H1 (cell line): ENCODE measurements at regions not wholly inside any gene's neighbourhood (a gene's known extent, or its start where the extent isn't known, plus 50 kb on each side); places are given as distances from the start of the nearest gene placed in this dataset.

ENCODE experiments used
- CTCF ChIA-PET: fragments of 300-600 bp; sonication (Branson Sonifier 250); formaldehyde crosslinking; loops from one replicate; lab custom pipeline; 2021; ENCODE audit not compliant: partially characterized antibody; lab: Charles Lee
- POLR2A ChIA-PET: fragments of 300-600 bp; sonication (Branson Sonifier 250); formaldehyde crosslinking; loops from one replicate; lab custom pipeline; 2021; ENCODE audit warnings: inconsistent platforms; ENCODE audit not compliant: partially characterized antibody; lab: Charles Lee
- DNase-seq, 2 experiments: peaks; one replicate each; pipeline versions ENCODE4 v3.0.0 to v3.0.0-alpha.2; 2010 to 2022; ENCODE audit warnings: low spot score in 2 of 2, low read depth in 1 of 2, mixed read lengths in 1 of 2
- FAIRE-seq: peaks from 2 replicates; lab custom pipeline; 2011; peaks lifted over from hg19 to GRCh38; lab: Jason Lieb, UNC
- H2AFZ ChIP-seq: 2 replicates; pipeline ENCODE4 v1.8.1; 2012; ENCODE audit warnings: low read length, inconsistent platforms
- H2AK5ac ChIP-seq: 2 replicates; pipeline ENCODE4 v1.6.1; 2013; ENCODE audit warnings: low read depth, low read length
- H2BK120ac ChIP-seq: replicated peaks from 2 replicates; pipeline ENCODE3; 2013; ENCODE audit warnings: low read depth, low read length, inconsistent platforms
- H2BK12ac ChIP-seq: 2 replicates; pipeline ENCODE4 v1.6.1; 2013; ENCODE audit warnings: low read depth, low read length
- H2BK15ac ChIP-seq: 2 replicates; pipeline ENCODE4 v1.6.1; 2013; ENCODE audit warnings: low read length
- H2BK20ac ChIP-seq: 2 replicates; pipeline ENCODE4 v1.6.1; 2013; ENCODE audit warnings: low read length
- H2BK5ac ChIP-seq: 2 replicates; pipeline ENCODE4 v1.6.1; 2013; ENCODE audit warnings: low read depth, low read length
- H3K14ac ChIP-seq: 2 replicates; pipeline ENCODE4 v1.6.1; 2013; ENCODE audit warnings: inconsistent platforms; ENCODE audit not compliant: insufficient read length
- H3K18ac ChIP-seq: 2 replicates; pipeline ENCODE4 v1.6.1; 2013; ENCODE audit warnings: low read length; ENCODE audit errors: extremely low read depth
- H3K23ac ChIP-seq: 2 replicates; pipeline ENCODE4 v1.6.1; 2013; ENCODE audit warnings: inconsistent platforms; ENCODE audit not compliant: insufficient read length
- H3K23me2 ChIP-seq: 2 replicates; pipeline ENCODE4 v1.6.1; 2013; ENCODE audit warnings: low read depth, low read length
- H3K27ac ChIP-seq: 2 replicates; pipeline ENCODE4 v1.6.1; 2011; ENCODE audit warnings: low read depth, low read length, inconsistent platforms
- H3K27me3 ChIP-seq, 4 experiments: replicated peaks in 1 of 4; 1 replicate in 1 of 4; 2 replicates in 3 of 4; pipeline versions ENCODE4 v1.6.1 to v1.8.1; 2011 to 2013; ENCODE audit warnings: low read length in 3 of 4, mild to moderate bottlenecking in 3 of 4, inconsistent platforms in 2 of 4, mixed read lengths in 2 of 4, moderate library complexity in 1 of 4; ENCODE audit not compliant: control insufficient read depth in 3 of 4, insufficient read depth in 3 of 4; ENCODE audit errors: extremely low read depth in 1 of 4
- H3K36me3 ChIP-seq, 4 experiments: 2 replicates each; pipeline versions ENCODE4 v1.6.1 to v1.8.1; 2011 to 2013; ENCODE audit warnings: mild to moderate bottlenecking in 4 of 4, low read length in 3 of 4, moderate library complexity in 2 of 4, control low read depth in 1 of 4, inconsistent platforms in 1 of 4; ENCODE audit not compliant: insufficient read depth in 4 of 4, control insufficient read depth in 2 of 4
- H3K4ac ChIP-seq: replicated peaks from 2 replicates; pipeline ENCODE3; 2013; ENCODE audit warnings: low read length, low read depth, mixed read lengths, inconsistent platforms; ENCODE audit not compliant: insufficient read length
- H3K4me1 ChIP-seq, 4 experiments: replicated peaks in 1 of 4; 1 replicate in 1 of 4; 2 replicates in 3 of 4; pipeline versions ENCODE4 v1.6.1 to v1.8.1; 2011 to 2013; ENCODE audit warnings: low read length in 3 of 4, inconsistent platforms in 2 of 4, mixed read lengths in 1 of 4; ENCODE audit not compliant: insufficient read depth in 4 of 4, control insufficient read depth in 3 of 4
- H3K4me2 ChIP-seq, 2 experiments: 2 replicates each; pipeline versions ENCODE4 v1.6.1 to v1.8.1; 2011 to 2013; ENCODE audit warnings: low read depth in 2 of 2, low read length in 2 of 2, control low read depth in 1 of 2, inconsistent platforms in 1 of 2, mild to moderate bottlenecking in 1 of 2; ENCODE audit not compliant: insufficient read depth in 1 of 2
- H3K4me3 ChIP-seq, 4 experiments: fragments of 200-600, 300-600 bp in 1 of 4; sonication (generic), shearing (Covaris generic), sonication (Bioruptor Twin) in 1 of 4; 2 replicates each; pipeline versions ENCODE4 v1.5.1 to v1.8.1; 2011 to 2016; ENCODE audit warnings: low read length in 4 of 4, low read depth in 3 of 4, control low read depth in 2 of 4, inconsistent platforms in 2 of 4, mild to moderate bottlenecking in 2 of 4, mixed read lengths in 1 of 4, moderate library complexity in 1 of 4; ENCODE audit not compliant: insufficient read depth in 2 of 4; ENCODE audit errors: extremely low read depth in 1 of 4
- H3K56ac ChIP-seq: replicated peaks from 2 replicates; pipeline ENCODE3; 2013; ENCODE audit warnings: low read depth, mild to moderate bottlenecking, mixed read lengths, low read length, inconsistent platforms; ENCODE audit not compliant: insufficient read length
- H3K79me1 ChIP-seq: 2 replicates; pipeline ENCODE4 v1.6.1; 2013; ENCODE audit warnings: low read depth, low read length, control low read depth
- H3K79me2 ChIP-seq, 2 experiments: 2 replicates each; pipeline versions ENCODE4 v1.6.1 to v1.8.1; 2012 to 2013; ENCODE audit warnings: low read length in 2 of 2, mild to moderate bottlenecking in 2 of 2, inconsistent platforms in 1 of 2; ENCODE audit not compliant: insufficient read depth in 2 of 2, control insufficient read depth in 1 of 2
- H3K9ac ChIP-seq, 4 experiments: replicated peaks in 1 of 4; 1 replicate in 1 of 4; 2 replicates in 3 of 4; pipeline versions ENCODE4 v1.6.1 to v1.8.1; 2011 to 2013; ENCODE audit warnings: low read depth in 3 of 4, low read length in 3 of 4, control low read depth in 2 of 4, mild to moderate bottlenecking in 2 of 4, moderate library complexity in 2 of 4, inconsistent platforms in 1 of 4; ENCODE audit errors: extremely low read depth in 1 of 4
- H3K9me3 ChIP-seq, 2 experiments: 2 replicates each; pipeline versions ENCODE4 v1.6.1 to v1.8.1; 2012 to 2013; ENCODE audit warnings: mild to moderate bottlenecking in 2 of 2, moderate library complexity in 2 of 2, control low read depth in 1 of 2, inconsistent platforms in 1 of 2, low read depth in 1 of 2, low read length in 1 of 2, mixed read lengths in 1 of 2; ENCODE audit not compliant: insufficient read depth in 2 of 2
- H4K20me1 ChIP-seq, 2 experiments: replicated peaks in 1 of 2; 2 replicates each; pipeline versions ENCODE3 to v1.8.1; 2011 to 2013; ENCODE audit warnings: inconsistent platforms in 2 of 2, low read length in 2 of 2, mild to moderate bottlenecking in 1 of 2; ENCODE audit not compliant: insufficient read depth in 2 of 2, control insufficient read depth in 1 of 2
- H4K5ac ChIP-seq: 2 replicates; pipeline ENCODE4 v1.6.1; 2013; ENCODE audit warnings: low read length, low read depth, mixed read lengths, inconsistent platforms; ENCODE audit not compliant: insufficient read length
- H4K8ac ChIP-seq: 2 replicates; pipeline ENCODE4 v1.8.0; 2013; ENCODE audit warnings: mild to moderate bottlenecking, moderate library complexity, low read length, inconsistent platforms; ENCODE audit not compliant: insufficient read depth; ENCODE audit errors: extremely low read depth
- H4K91ac ChIP-seq: replicated peaks from 2 replicates; pipeline ENCODE3; 2013; ENCODE audit warnings: low read length, mixed read lengths, inconsistent platforms; ENCODE audit not compliant: insufficient read length
- BACH1 ChIP-seq: IDR thresholded peaks from 2 replicates; pipeline ENCODE4 v1.6.1; 2012; ENCODE audit warnings: low read length, improper control_type of control experiment
- CEBPB ChIP-seq: IDR thresholded peaks from 2 replicates; pipeline ENCODE4 v1.6.1; 2012; ENCODE audit warnings: low read depth, low read length
- EP300 ChIP-seq, 2 experiments: IDR thresholded peaks; 1 replicate in 1 of 2; 2 replicates in 1 of 2; pipeline ENCODE4 v1.6.1; 2011 to 2012; ENCODE audit warnings: low read depth in 2 of 2, low read length in 2 of 2, mild to moderate bottlenecking in 2 of 2, borderline replicate concordance in 1 of 2, inconsistent platforms in 1 of 2, moderate library complexity in 1 of 2
- HDAC2 ChIP-seq, 2 experiments: fragments of 300-600 bp in 1 of 2; sonication (generic) in 1 of 2; IDR thresholded peaks; 2 replicates each; pipeline ENCODE4 v1.6.1; 2011 to 2012; ENCODE audit warnings: low read depth in 2 of 2, low read length in 2 of 2, mild to moderate bottlenecking in 2 of 2, moderate library complexity in 2 of 2, borderline replicate concordance in 1 of 2, inconsistent platforms in 1 of 2
- POU5F1 ChIP-seq: IDR thresholded peaks from 2 replicates; pipeline ENCODE4 v1.6.1; 2011; ENCODE audit warnings: low read depth, mild to moderate bottlenecking, low read length, moderate library complexity
- SIN3A ChIP-seq, 2 experiments: IDR thresholded peaks in 1 of 2; conservative IDR thresholded peaks in 1 of 2; 2 replicates each; pipeline ENCODE4 v1.6.1; 2011 to 2012; ENCODE audit warnings: low read length in 2 of 2, improper control_type of control experiment in 1 of 2, low read depth in 1 of 2, mild to moderate bottlenecking in 1 of 2
- TBP ChIP-seq: IDR thresholded peaks from 2 replicates; pipeline ENCODE4 v1.6.1; 2011; ENCODE audit warnings: low read depth, low read length, improper control_type of control experiment
- WGBS, 2 experiments: shearing (Covaris generic) in 1 of 2; methylation state at CpG; one replicate each; pipeline versions ENCODE4 v1.1.6 to v1.1.7; 2013 to 2015; ENCODE audit warnings: low lambda C conversion rate in 2 of 2, mixed read lengths in 2 of 2, inconsistent platforms in 1 of 2, low coverage in 1 of 2, missing lambda C conversion rate in 1 of 2; ENCODE audit not compliant: insufficient replicate concordance in 2 of 2, insufficient coverage in 1 of 2, insufficient read length in 1 of 2; ENCODE audit errors: extremely low coverage in 1 of 2, missing lambda C conversion rate in 1 of 2; 5-methylcytosine and 5-hydroxymethylcytosine counted together

DNA sequence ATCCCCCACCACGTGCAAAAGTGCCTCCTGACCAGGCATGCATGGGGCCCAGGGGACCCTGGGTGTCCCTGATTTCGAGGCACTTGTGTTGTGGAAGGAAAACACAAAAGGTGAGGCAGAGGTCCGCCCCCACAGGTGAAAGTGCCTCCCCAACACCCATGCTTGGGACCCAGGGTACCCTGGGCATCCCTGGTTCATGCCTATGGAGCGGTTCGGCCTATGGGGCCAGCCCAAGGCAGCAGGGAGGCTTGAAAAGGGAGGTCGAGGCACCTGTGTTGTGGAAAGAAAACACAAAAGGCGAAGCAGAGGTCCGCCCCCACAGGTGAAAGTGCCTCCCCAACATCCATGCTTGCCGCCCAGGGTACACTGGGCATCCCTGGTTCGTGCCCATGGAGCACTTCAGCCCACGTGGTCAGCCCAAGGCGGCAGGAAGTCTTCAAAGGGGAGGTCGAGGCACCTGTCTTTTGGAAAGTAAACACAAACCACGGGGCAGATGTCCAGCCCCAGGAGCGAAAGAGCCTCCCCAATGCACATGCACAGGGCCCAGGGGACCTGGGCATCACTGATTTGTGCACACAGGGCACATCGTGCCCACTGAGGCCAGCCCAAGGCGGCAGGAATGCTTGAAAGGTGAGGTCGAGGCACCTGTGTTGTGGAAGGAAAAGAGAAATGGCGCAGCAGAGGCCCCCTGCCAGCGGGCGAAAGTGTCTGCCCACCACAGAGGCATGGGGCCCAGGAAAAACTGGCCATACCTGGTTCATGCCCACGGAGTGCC is 375.5 kb downstream of the ALG10 start:
- Histone ChIP-seq H3K79me2 (no peaks in the 10 kb centered on the region), H3K23me2 (no peaks in the 10 kb centered on the region), H3K18ac (no peak overlapping the region), H3K4me1 (no peaks in the 10 kb centered on the region), H2BK12ac (no peak overlapping the region), H3K27ac (no peak overlapping the region), H2BK5ac (no peak overlapping the region), H3K36me3 (no peaks in the 10 kb centered on the region), H3K27me3 (no peaks in the 10 kb centered on the region), H2AFZ (no peak overlapping the region), H3K9me3 (peaks cover 88 to 100% of the 10 kb centered on the region in 2 experiments), H3K56ac (no peak overlapping the region), H3K14ac (no peak overlapping the region), H3K4me3 (no peak overlapping the region), H3K4me2 (no peak overlapping the region), H4K5ac (no peak overlapping the region), H2BK120ac (no peak overlapping the region), H4K91ac (no peak overlapping the region), H2AK5ac (no peak overlapping the region), H3K9ac (no peak overlapping the region), H2BK20ac (no peak overlapping the region), H4K20me1 (no peaks in the 10 kb centered on the region), H2BK15ac (no peak overlapping the region), H3K4ac (no peak overlapping the region), H4K8ac (no peak overlapping the region), H3K23ac (no peak overlapping the region), H3K79me1 (no peaks in the 10 kb centered on the region)
- DNase-seq: peak in 1 of 2 experiments; percentile 1
- POLR2A ChIA-PET: no interaction called here
- FAIRE-seq: no peak
- 81% methylated on average over 12 of the region's 22 CpGs; no CpG with 5 or more reads in 1 of the 2 experiments for WGBS, 2 experiments
- CTCF ChIA-PET: no interaction called here
- no peak for TF ChIP-seq BACH1
- TF ChIP-seq TBP: no peak
- TF ChIP-seq SIN3A (conservative IDR thresholded peaks at IDR 0.05 in 1 of 2, IDR thresholded peaks at IDR 0.05 in 1 of 2; ENCODE audit: low read depth in 1 of 2, low read length in 2 of 2): no peak
- no peak for TF ChIP-seq HDAC2 (IDR thresholded peaks at IDR 0.05; ENCODE audit: borderline replicate concordance in 1 of 2, low read depth in 2 of 2, low read length in 2 of 2)
- TF ChIP-seq CEBPB: no peak
- no peak for TF ChIP-seq EP300 (IDR thresholded peaks at IDR 0.05; ENCODE audit: borderline replicate concordance in 1 of 2, low read depth in 2 of 2, low read length in 2 of 2)
- TF ChIP-seq POU5F1: no peak
